Ishikawa (cell line): ENCODE measurements at regions not wholly inside any gene's neighbourhood (a gene's known extent, or its start where the extent isn't known, plus 50 kb on each side); places are given as distances from the start of the nearest gene placed in this dataset.

Source experiments
- CEBPB ChIP-seq: IDR thresholded peaks from 2 replicates; pipeline ENCODE4 v1.6.1; 2012
- CREB1 ChIP-seq: IDR thresholded peaks from 2 replicates; pipeline ENCODE4 v1.6.1; 2012; ENCODE audit warnings: low read depth
- EP300 ChIP-seq: IDR thresholded peaks from 2 replicates; pipeline ENCODE4 v1.6.1; 2012; ENCODE audit warnings: borderline replicate concordance
- FOXM1 ChIP-seq: IDR thresholded peaks from 2 replicates; pipeline ENCODE4 v1.6.1; 2012; ENCODE audit warnings: low read depth, borderline replicate concordance
- NFIC ChIP-seq: IDR thresholded peaks from 2 replicates; pipeline ENCODE4 v1.6.1; 2012
- RAD21 ChIP-seq: IDR thresholded peaks from 2 replicates; pipeline ENCODE4 v1.6.1; 2012; ENCODE audit warnings: low read depth
- REST ChIP-seq: IDR thresholded peaks from 2 replicates; pipeline ENCODE4 v1.6.1; 2012; ENCODE audit warnings: low read depth, mild to moderate bottlenecking
- TAF1 ChIP-seq: IDR thresholded peaks from 2 replicates; pipeline ENCODE4 v1.6.1; 2012; ENCODE audit warnings: low read depth, mild to moderate bottlenecking
- TCF12 ChIP-seq: IDR thresholded peaks from 2 replicates; pipeline ENCODE4 v1.6.1; 2012; ENCODE audit warnings: low read depth
- USF1 ChIP-seq: IDR thresholded peaks from 2 replicates; pipeline ENCODE4 v1.6.1; 2012
- YY1 ChIP-seq: IDR thresholded peaks from 2 replicates; pipeline ENCODE4 v1.6.1; 2012; ENCODE audit warnings: low read depth

GRCh38 chr4:8782135-8782534, 89.5 kb downstream of the HMX1 start:
- TF ChIP-seq CREB1 (no peak), REST (no peak), CEBPB (no peak), NFIC (no peak), TAF1 (no peak), EP300 (no peak), TCF12 (no peak), USF1 (no peak), RAD21 (no peak), YY1 (no peak), FOXM1 (no peak)
